Activated CD8-positive, alpha-beta T cell treated with anti-CD3 and anti-CD28 coated beads for 36 hours (primary cell): ENCODE measurements at regions not wholly inside any gene's neighbourhood (a gene's known extent, or its start where the extent isn't known, plus 50 kb on each side); places are given as distances from the start of the nearest gene placed in this dataset.

ENCODE experiments used
- ATAC-seq: fragments of 200-7000 bp; cut with Tn5 transposase; one replicate; pipeline ENCODE4 v1.10.0; 2021; ENCODE audit warnings: mild to moderate bottlenecking, moderate library complexity
- CTCF ChIA-PET: fragments of 350-600 bp; sonication (Branson Sonifier 250); formaldehyde crosslinking; loops from one replicate; lab custom pipeline; 2021; ENCODE audit warnings: antibody characterized with exemption; lab: Charles Lee
- POLR2A ChIA-PET: fragments of 350-600 bp; sonication (Branson Sonifier 250); formaldehyde crosslinking; loops from one replicate; lab custom pipeline; 2021; ENCODE audit warnings: antibody characterized with exemption; lab: Charles Lee
- DNase-seq: peaks from one replicate; pipeline ENCODE4 v3.0.0-alpha.2; 2020
- H3K27ac Mint-ChIP-seq: one replicate; pipeline ENCODE4 v1.8.0; 2021; ENCODE audit warnings: mild to moderate bottlenecking, mixed read lengths
- H3K27me3 Mint-ChIP-seq: one replicate; pipeline ENCODE4 v1.8.0; 2021; ENCODE audit warnings: mixed read lengths
- H3K36me3 Mint-ChIP-seq: one replicate; pipeline ENCODE4 v1.8.0; 2021; ENCODE audit warnings: low read depth, mixed read lengths
- H3K4me1 Mint-ChIP-seq: one replicate; pipeline ENCODE4 v1.8.0; 2021; ENCODE audit warnings: low read depth, mixed read lengths
- H3K4me3 Mint-ChIP-seq: one replicate; pipeline ENCODE4 v1.8.0; 2021; ENCODE audit warnings: mild to moderate bottlenecking, moderate library complexity, mixed read lengths
- H3K9me3 Mint-ChIP-seq: one replicate; pipeline ENCODE4 v1.8.0; 2021; ENCODE audit warnings: mixed read lengths
- CTCF ChIP-seq: fragments of 200-600 bp; IDR thresholded peaks from one replicate; pipeline ENCODE4 v1.8.0; 2022; ENCODE audit warnings: antibody characterized with exemption, mild to moderate bottlenecking
- intact Hi-C: fragments of 100-400 bp; cut with micrococcal nuclease; formaldehyde crosslinking; loops from one replicate; pipeline ENCODE4 v1.10.0; 2022

- POLR2A ChIA-PET, result no interaction called here
- TF ChIP-seq CTCF, result no peak
- DNase-seq (no peak), ATAC-seq (no peak)
- Mint-ChIP-seq H3K4me1 (no peaks in the 10 kb centered on the region), H3K27ac (no peak overlapping the region), H3K9me3 (no peaks in the 10 kb centered on the region), H3K36me3 (no peaks in the 10 kb centered on the region), H3K27me3 (no peaks in the 10 kb centered on the region), H3K4me3 (no peak overlapping the region)
- CTCF ChIA-PET, result interaction anchor here (0.8 kb wide), 1 partner anchor 435 kb away, joined by 3 read pairs; no protein-coding TSS in a partner anchor
- intact Hi-C loops, result no loop called here
These were observed 536.7 kb downstream of the SOX2 start for GRCh38 chr3:182248349-182248880.

- H3K27me3 Mint-ChIP-seq, result peaks cover 8% of the 10 kb centered on the region
These were observed 540.5 kb upstream of the ATP11B start for GRCh38 chr3:182252802-182253201.

GRCh38 chr3:182255158-182255557, 538.1 kb upstream of the ATP11B start:
- no peak for DNase-seq
- no peak for ATAC-seq
- intact Hi-C loops, result no loop called here
- ChIA-PET POLR2A (no interaction called here), CTCF (no interaction called here)
- Mint-ChIP-seq H3K4me1 (no peaks in the 10 kb centered on the region), H3K27me3 (peaks cover 8% of the 10 kb centered on the region), H3K9me3 (no peaks in the 10 kb centered on the region), H3K27ac (no peak overlapping the region), H3K4me3 (no peak overlapping the region), H3K36me3 (no peaks in the 10 kb centered on the region)
- TF ChIP-seq CTCF, result no peak

More at GRCh38 chr3:182252802-182253201, 540.5 kb upstream of the ATP11B start:
- Mint-ChIP-seq H3K27ac (no peak overlapping the region), H3K36me3 (no peaks in the 10 kb centered on the region), H3K9me3 (no peaks in the 10 kb centered on the region), H3K4me3 (no peak overlapping the region), H3K4me1 (no peaks in the 10 kb centered on the region)
- ChIA-PET POLR2A (no interaction called here), CTCF (no interaction called here)
- intact Hi-C loops, result no loop called here
- TF ChIP-seq CTCF, result no peak
- DNase-seq (no peak), ATAC-seq (no peak)

GRCh38 chr3:182257361-182257760, 535.9 kb upstream of the ATP11B start:
- H3K27ac Mint-ChIP-seq, result no peak overlapping the region
- DNase-seq (no peak), ATAC-seq (no peak)
- TF ChIP-seq CTCF, result no peak
- no peaks in the 10 kb centered on the region for H3K4me1 Mint-ChIP-seq
- POLR2A ChIA-PET, result no interaction called here
- no peaks in the 10 kb centered on the region for H3K9me3 Mint-ChIP-seq
- no peaks in the 10 kb centered on the region for H3K36me3 Mint-ChIP-seq
- CTCF ChIA-PET, result no interaction called here
- peaks cover 10% of the 10 kb centered on the region for H3K27me3 Mint-ChIP-seq
- intact Hi-C loops, result no loop called here
- no peak overlapping the region for H3K4me3 Mint-ChIP-seq

- intact Hi-C loops, result no loop called here
- no peak overlapping the region for H3K27ac Mint-ChIP-seq
- CTCF ChIA-PET, result no interaction called here
These were observed 534.6 kb upstream of the ATP11B start for GRCh38 chr3:182258538-182259177.

More at GRCh38 chr3:182258538-182259177, 534.6 kb upstream of the ATP11B start:
- H3K27me3 Mint-ChIP-seq, result peaks cover 10% of the 10 kb centered on the region
- POLR2A ChIA-PET, result no interaction called here
- no peaks in the 10 kb centered on the region for H3K9me3 Mint-ChIP-seq
- no peaks in the 10 kb centered on the region for H3K36me3 Mint-ChIP-seq
- no peak for ATAC-seq
- H3K4me1 Mint-ChIP-seq, result no peaks in the 10 kb centered on the region
- H3K4me3 Mint-ChIP-seq, result no peak overlapping the region
- no peak for TF ChIP-seq CTCF
- no peak for DNase-seq
